Duodenal mucosa (tissue), 2 donors: ENCODE measurements at regions not wholly inside any gene's neighbourhood (a gene's known extent, or its start where the extent isn't known, plus 50 kb on each side); places are given as distances from the start of the nearest gene placed in this dataset.
"Not testable (repeated sequence)": the region's sequence is repeated elsewhere in the genome, so short reads cannot be mapped to it uniquely, and the experiment has no call there.

Experiments used
- H3K27ac ChIP-seq: one replicate; pipeline ENCODE4 v1.7.0; 2013; ENCODE audit warnings: low read depth, low read length
- H3K27me3 ChIP-seq, 2 donors: one replicate each; pipeline ENCODE4 v1.7.0; 2013; ENCODE audit warnings: low read length in 2 of 2, control low read depth in 1 of 2; ENCODE audit not compliant: insufficient read depth in 2 of 2, control insufficient read depth in 1 of 2
- H3K36me3 ChIP-seq, 2 donors: one replicate each; pipeline ENCODE4 v1.7.0; 2013; ENCODE audit warnings: low read length in 2 of 2, control low read depth in 1 of 2; ENCODE audit not compliant: insufficient read depth in 2 of 2, control insufficient read depth in 1 of 2
- H3K4me1 ChIP-seq, 2 donors: one replicate each; pipeline ENCODE4 v1.7.0; 2013; ENCODE audit warnings: low read length in 2 of 2, control low read depth in 1 of 2; ENCODE audit not compliant: insufficient read depth in 2 of 2, control insufficient read depth in 1 of 2
- H3K4me3 ChIP-seq, 2 donors: one replicate each; pipeline ENCODE4 v1.7.0; 2013; ENCODE audit warnings: low read length in 2 of 2, low read depth in 1 of 2
- H3K9ac ChIP-seq, 2 donors: one replicate each; pipeline ENCODE4 v1.7.0; 2013; ENCODE audit warnings: low read length in 2 of 2, low read depth in 1 of 2
- H3K9me3 ChIP-seq, 2 donors: one replicate each; pipeline ENCODE4 v1.7.0; 2013; ENCODE audit warnings: low read length in 2 of 2, control low read depth in 1 of 2; ENCODE audit not compliant: control insufficient read depth in 1 of 2

GRCh38 chr3:72165808-72166207 lies 380.9 kb upstream of the PROK2 start:
- H3K27me3 ChIP-seq: no peaks in the 10 kb centered on the region

GRCh38 chr3:72165317-72165716 lies 380.4 kb upstream of the PROK2 start:
- no peak overlapping the region for H3K9ac ChIP-seq
- no peaks in the 10 kb centered on the region for H3K36me3 ChIP-seq
- no peaks in the 10 kb centered on the region for H3K27me3 ChIP-seq
- no peak overlapping the region for H3K4me3 ChIP-seq
- H3K4me1 ChIP-seq: peaks cover 4 to 10% of the 10 kb centered on the region in 2 donors
- H3K27ac ChIP-seq: no peak overlapping the region
- no peaks in the 10 kb centered on the region for H3K9me3 ChIP-seq

More at GRCh38 chr3:72165808-72166207, 380.9 kb upstream of the PROK2 start:
- H3K4me3 ChIP-seq: no peak overlapping the region
- H3K27ac ChIP-seq: no peak overlapping the region
- peaks cover 4 to 10% of the 10 kb centered on the region in 2 donors for H3K4me1 ChIP-seq
- H3K9ac ChIP-seq: no peak overlapping the region
- no peaks in the 10 kb centered on the region for H3K36me3 ChIP-seq
- no peaks in the 10 kb centered on the region for H3K9me3 ChIP-seq

- Histone ChIP-seq H3K4me3 (no peak overlapping the region), H3K36me3 (no peaks in the 10 kb centered on the region), H3K9me3 (no peaks in the 10 kb centered on the region), H3K9ac (no peak overlapping the region), H3K4me1 (peaks cover 4 to 10% of the 10 kb centered on the region in 2 donors), H3K27ac (no peak overlapping the region), H3K27me3 (no peaks in the 10 kb centered on the region)
Observed at GRCh38 chr3:72164635-72164978, 379.7 kb upstream of the PROK2 start.

- Histone ChIP-seq H3K4me3 (no peak overlapping the region), H3K27me3 (no peaks in the 10 kb centered on the region), H3K36me3 (no peaks in the 10 kb centered on the region), H3K4me1 (peaks cover 4 to 10% of the 10 kb centered on the region in 2 donors), H3K9ac (no peak overlapping the region), H3K27ac (no peak overlapping the region), H3K9me3 (no peaks in the 10 kb centered on the region)
Observed at GRCh38 chr3:72163809-72164634, 379.1 kb upstream of the PROK2 start.

GRCh38 chr3:72162649-72163184 lies 377.8 kb upstream of the PROK2 start:
- Histone ChIP-seq H3K36me3 (no peaks in the 10 kb centered on the region), H3K9ac (no peak overlapping the region), H3K27ac (no peak overlapping the region), H3K4me3 (no peak overlapping the region), H3K9me3 (no peaks in the 10 kb centered on the region), H3K4me1 (peaks cover 4 to 10% of the 10 kb centered on the region in 2 donors), H3K27me3 (no peaks in the 10 kb centered on the region)

GRCh38 chr3:72161881-72162595 lies 377.1 kb upstream of the PROK2 start:
- H3K36me3 ChIP-seq: no peaks in the 10 kb centered on the region
- H3K9me3 ChIP-seq: no peaks in the 10 kb centered on the region
- no peak overlapping the region for H3K9ac ChIP-seq
- no peak overlapping the region for H3K27ac ChIP-seq
- peaks cover 4 to 10% of the 10 kb centered on the region in 2 donors for H3K4me1 ChIP-seq
- H3K4me3 ChIP-seq: no peak overlapping the region
- H3K27me3 ChIP-seq: no peaks in the 10 kb centered on the region

- H3K9ac ChIP-seq, H3K4me1 ChIP-seq, H3K9me3 ChIP-seq, H3K27me3 ChIP-seq, H3K4me3 ChIP-seq, H3K27ac ChIP-seq, H3K36me3 ChIP-seq: not testable (repeated sequence)
Observed at GRCh38 chr3:72161285-72161684, 376.3 kb upstream of the PROK2 start.

- no peaks in the 10 kb centered on the region for H3K36me3 ChIP-seq
- H3K4me3 ChIP-seq: no peak overlapping the region
- no peaks in the 10 kb centered on the region for H3K9me3 ChIP-seq
- H3K9ac ChIP-seq: no peak overlapping the region
- no peak overlapping the region for H3K27ac ChIP-seq
- H3K4me1 ChIP-seq: peaks cover 11 to 15% of the 10 kb centered on the region in 2 donors
- no peaks in the 10 kb centered on the region for H3K27me3 ChIP-seq
Observed at GRCh38 chr3:72160351-72160750, 375.4 kb upstream of the PROK2 start.

GRCh38 chr3:72159487-72159886 lies 374.5 kb upstream of the PROK2 start:
- H3K4me3 ChIP-seq: no peak overlapping the region
- H3K27ac ChIP-seq: no peak overlapping the region
- H3K27me3 ChIP-seq: no peaks in the 10 kb centered on the region
- no peaks in the 10 kb centered on the region for H3K36me3 ChIP-seq
- H3K9ac ChIP-seq: no peak overlapping the region
- H3K4me1 ChIP-seq: peaks cover 16 to 19% of the 10 kb centered on the region in 2 donors
- H3K9me3 ChIP-seq: peaks cover 0 to under 1% of the 10 kb centered on the region in 2 donors

GRCh38 chr3:72158639-72159326 lies 373.8 kb upstream of the PROK2 start:
- no peaks in the 10 kb centered on the region for H3K36me3 ChIP-seq

More at GRCh38 chr3:72158639-72159326, 373.8 kb upstream of the PROK2 start:
- Histone ChIP-seq H3K27me3 (no peaks in the 10 kb centered on the region), H3K4me1 (peaks cover 16 to 20% of the 10 kb centered on the region in 2 donors), H3K9ac (no peak overlapping the region), H3K9me3 (peaks cover 0 to 3% of the 10 kb centered on the region in 2 donors), H3K4me3 (no peak overlapping the region), H3K27ac (no peak overlapping the region)
